ENCODE measurements at regions not wholly inside any gene's neighbourhood (a gene's known extent, or its start where the extent isn't known, plus 50 kb on each side); places are given as distances from the start of the nearest gene placed in this dataset.

DNA sequence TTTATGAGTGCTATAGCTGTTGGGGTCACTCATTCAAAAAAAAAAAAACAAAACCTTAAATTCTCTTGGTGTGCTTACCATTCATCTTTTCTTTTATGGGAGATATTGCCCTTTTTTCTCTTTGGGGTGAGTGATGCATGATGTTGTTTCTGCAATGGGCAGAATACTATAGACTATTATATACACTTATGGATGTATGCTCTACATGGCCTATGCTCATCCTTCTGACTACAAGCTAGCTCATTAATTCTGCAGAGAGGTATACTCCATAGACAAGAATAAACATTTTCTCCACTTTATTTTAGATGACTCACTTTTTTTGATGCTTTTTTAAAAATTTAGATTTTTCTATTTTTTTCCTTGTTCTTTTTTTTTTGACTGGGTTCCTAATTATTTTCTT lies 160.3 kb upstream of the ANK2 start:
- no peaks in the 10 kb centered on the region for H4K20me1 ChIP-seq (ENCODE audit: insufficient read depth)
- H3K4me2 ChIP-seq (ENCODE audit: low read length) = no peak overlapping the region
- no peaks in the 10 kb centered on the region for H3K9me3 ChIP-seq (ENCODE audit: low read length)
- no peaks in the 10 kb centered on the region for H3K9me2 ChIP-seq (ENCODE audit: insufficient read depth, low read length)
- no peaks in the 10 kb centered on the region for H3K36me3 ChIP-seq (ENCODE audit: insufficient read depth, low read length)
- no peaks in the 10 kb centered on the region for H3K79me2 ChIP-seq (replicated peaks; ENCODE audit: insufficient read depth, low read length)
- H2AFZ ChIP-seq (ENCODE audit: low read depth, low read length) = no peak overlapping the region
- H3K4me3 ChIP-seq (ENCODE audit: low read length) = no peak overlapping the region
- no peak overlapping the region for H3K9ac ChIP-seq (ENCODE audit: low read length)
- no peaks in the 10 kb centered on the region for H3K27me3 ChIP-seq (ENCODE audit: insufficient read depth, low read depth, low read length)
- no peaks in the 10 kb centered on the region for H3F3A ChIP-seq (ENCODE audit: insufficient read depth, low read length, poor library complexity, severe bottlenecking)
- H3K27ac ChIP-seq (ENCODE audit: low read length) = no peak overlapping the region
- TF ChIP-seq EZH2 (IDR thresholded peaks at IDR 0.05; ENCODE audit: borderline replicate concordance, insufficient read depth, low read length, poor library complexity, severe bottlenecking) (no peak), MXI1 (conservative IDR thresholded peaks at IDR 0.05; ENCODE audit: poor library complexity, severe bottlenecking) (no peak), TAF1 (IDR thresholded peaks at IDR 0.05; ENCODE audit: low read depth) (no peak), POLR2AphosphoS5 (IDR thresholded peaks at IDR 0.05) (no peak), RAD21 (conservative IDR thresholded peaks at IDR 0.05) (no peak), EP300 (conservative IDR thresholded peaks at IDR 0.05; ENCODE audit: poor library complexity, severe bottlenecking) (no peak), SMC3 (conservative IDR thresholded peaks at IDR 0.05; ENCODE audit: poor library complexity) (no peak)
- TF ChIP-seq, protein P1, sequence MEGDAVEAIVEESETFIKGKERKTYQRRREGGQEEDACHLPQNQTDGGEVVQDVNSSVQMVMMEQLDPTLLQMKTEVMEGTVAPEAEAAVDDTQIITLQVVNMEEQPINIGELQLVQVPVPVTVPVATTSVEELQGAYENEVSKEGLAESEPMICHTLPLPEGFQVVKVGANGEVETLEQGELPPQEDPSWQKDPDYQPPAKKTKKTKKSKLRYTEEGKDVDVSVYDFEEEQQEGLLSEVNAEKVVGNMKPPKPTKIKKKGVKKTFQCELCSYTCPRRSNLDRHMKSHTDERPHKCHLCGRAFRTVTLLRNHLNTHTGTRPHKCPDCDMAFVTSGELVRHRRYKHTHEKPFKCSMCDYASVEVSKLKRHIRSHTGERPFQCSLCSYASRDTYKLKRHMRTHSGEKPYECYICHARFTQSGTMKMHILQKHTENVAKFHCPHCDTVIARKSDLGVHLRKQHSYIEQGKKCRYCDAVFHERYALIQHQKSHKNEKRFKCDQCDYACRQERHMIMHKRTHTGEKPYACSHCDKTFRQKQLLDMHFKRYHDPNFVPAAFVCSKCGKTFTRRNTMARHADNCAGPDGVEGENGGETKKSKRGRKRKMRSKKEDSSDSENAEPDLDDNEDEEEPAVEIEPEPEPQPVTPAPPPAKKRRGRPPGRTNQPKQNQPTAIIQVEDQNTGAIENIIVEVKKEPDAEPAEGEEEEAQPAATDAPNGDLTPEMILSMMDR (IDR thresholded peaks at IDR 0.05; ENCODE audit: poor library complexity, severe bottlenecking) = no peak
- TF ChIP-seq, protein P2, sequence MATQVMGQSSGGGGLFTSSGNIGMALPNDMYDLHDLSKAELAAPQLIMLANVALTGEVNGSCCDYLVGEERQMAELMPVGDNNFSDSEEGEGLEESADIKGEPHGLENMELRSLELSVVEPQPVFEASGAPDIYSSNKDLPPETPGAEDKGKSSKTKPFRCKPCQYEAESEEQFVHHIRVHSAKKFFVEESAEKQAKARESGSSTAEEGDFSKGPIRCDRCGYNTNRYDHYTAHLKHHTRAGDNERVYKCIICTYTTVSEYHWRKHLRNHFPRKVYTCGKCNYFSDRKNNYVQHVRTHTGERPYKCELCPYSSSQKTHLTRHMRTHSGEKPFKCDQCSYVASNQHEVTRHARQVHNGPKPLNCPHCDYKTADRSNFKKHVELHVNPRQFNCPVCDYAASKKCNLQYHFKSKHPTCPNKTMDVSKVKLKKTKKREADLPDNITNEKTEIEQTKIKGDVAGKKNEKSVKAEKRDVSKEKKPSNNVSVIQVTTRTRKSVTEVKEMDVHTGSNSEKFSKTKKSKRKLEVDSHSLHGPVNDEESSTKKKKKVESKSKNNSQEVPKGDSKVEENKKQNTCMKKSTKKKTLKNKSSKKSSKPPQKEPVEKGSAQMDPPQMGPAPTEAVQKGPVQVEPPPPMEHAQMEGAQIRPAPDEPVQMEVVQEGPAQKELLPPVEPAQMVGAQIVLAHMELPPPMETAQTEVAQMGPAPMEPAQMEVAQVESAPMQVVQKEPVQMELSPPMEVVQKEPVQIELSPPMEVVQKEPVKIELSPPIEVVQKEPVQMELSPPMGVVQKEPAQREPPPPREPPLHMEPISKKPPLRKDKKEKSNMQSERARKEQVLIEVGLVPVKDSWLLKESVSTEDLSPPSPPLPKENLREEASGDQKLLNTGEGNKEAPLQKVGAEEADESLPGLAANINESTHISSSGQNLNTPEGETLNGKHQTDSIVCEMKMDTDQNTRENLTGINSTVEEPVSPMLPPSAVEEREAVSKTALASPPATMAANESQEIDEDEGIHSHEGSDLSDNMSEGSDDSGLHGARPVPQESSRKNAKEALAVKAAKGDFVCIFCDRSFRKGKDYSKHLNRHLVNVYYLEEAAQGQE (IDR thresholded peaks at IDR 0.05; ENCODE audit: borderline replicate concordance) = no peak

DNA sequence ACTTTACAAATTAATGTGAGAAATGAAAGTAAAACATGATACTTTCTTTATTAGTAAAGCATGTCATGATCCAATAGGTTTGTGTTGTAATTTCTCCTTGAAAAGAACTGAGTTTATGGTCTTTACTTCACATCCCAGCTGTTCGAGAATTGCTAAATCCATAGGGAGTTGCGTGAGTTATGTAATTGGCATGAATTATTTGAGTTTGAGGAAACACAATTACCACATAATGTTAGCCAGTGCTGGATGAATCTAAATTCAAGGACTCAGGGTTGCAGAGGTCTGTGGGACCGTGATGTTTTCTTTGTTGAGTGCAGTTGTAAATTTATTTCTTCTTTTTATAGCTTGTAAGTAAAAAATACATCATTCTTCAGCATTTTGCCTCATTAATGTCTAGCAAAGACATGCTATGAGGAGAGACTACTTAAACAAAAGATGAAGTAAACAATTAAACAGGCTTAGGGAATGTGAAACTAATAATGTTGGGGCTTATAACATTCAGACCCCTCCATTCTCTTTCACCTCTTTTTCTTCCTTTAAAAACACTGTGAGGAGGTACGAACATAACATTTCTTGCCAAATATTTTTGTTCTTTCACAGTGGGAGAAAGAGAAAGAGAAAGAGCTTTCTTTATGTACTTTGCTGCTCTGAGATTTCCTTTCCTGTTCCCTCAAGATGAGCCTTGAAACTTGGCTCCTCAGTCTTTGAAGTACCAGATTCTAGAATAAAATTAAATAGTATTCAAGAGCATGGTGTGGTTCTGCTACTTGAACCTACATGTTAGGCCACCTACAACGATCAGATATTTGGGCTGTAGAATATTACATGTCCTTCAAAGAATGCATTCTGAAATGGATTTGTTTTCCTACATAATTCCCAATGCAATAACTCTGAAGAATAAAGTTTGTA lies 159.6 kb upstream of the ANK2 start:
- Histone ChIP-seq H3K36me3 (ENCODE audit: insufficient read depth, low read length) (no peaks in the 10 kb centered on the region), H3K79me2 (replicated peaks; ENCODE audit: insufficient read depth, low read length) (no peaks in the 10 kb centered on the region), H3K9ac (ENCODE audit: low read length) (no peak overlapping the region), H3F3A (ENCODE audit: insufficient read depth, low read length, poor library complexity, severe bottlenecking) (no peaks in the 10 kb centered on the region), H3K27ac (ENCODE audit: low read length) (no peak overlapping the region), H3K9me2 (ENCODE audit: insufficient read depth, low read length) (no peaks in the 10 kb centered on the region), H4K20me1 (ENCODE audit: insufficient read depth) (no peaks in the 10 kb centered on the region), H2AFZ (ENCODE audit: low read depth, low read length) (no peak overlapping the region), H3K27me3 (ENCODE audit: insufficient read depth, low read depth, low read length) (no peaks in the 10 kb centered on the region), H3K9me3 (ENCODE audit: low read length) (no peaks in the 10 kb centered on the region), H3K4me3 (ENCODE audit: low read length) (no peak overlapping the region), H3K4me2 (ENCODE audit: low read length) (no peak overlapping the region)
- TF ChIP-seq SMC3 (conservative IDR thresholded peaks at IDR 0.05; ENCODE audit: poor library complexity) = no peak
- no peak for TF ChIP-seq RAD21 (conservative IDR thresholded peaks at IDR 0.05)
- no peak for TF ChIP-seq TAF1 (IDR thresholded peaks at IDR 0.05; ENCODE audit: low read depth)

Data from neural cell (in vitro differentiated cells).